Lower lobe of right lung (tissue), 2 donors: ENCODE measurements at regions not wholly inside any gene's neighbourhood (a gene's known extent, or its start where the extent isn't known, plus 50 kb on each side); places are given as distances from the start of the nearest gene placed in this dataset.

Experiments used
- ATAC-seq, 2 donors: fragments of 200-7000 bp; cut with Tn5 transposase; one replicate each; pipeline ENCODE4 v1.9.1; 2020 to 2022; ENCODE audit warnings: mild to moderate bottlenecking in 2 of 2, moderate library complexity in 2 of 2
- DNase-seq: peaks from one replicate; pipeline ENCODE4 v3.0.0-alpha.2; 2020
- H3K27ac ChIP-seq: fragments of 200-600 bp; one replicate; pipeline ENCODE4 v1.8.0; 2022
- H3K27me3 ChIP-seq: fragments of 200-600 bp; one replicate; pipeline ENCODE4 v1.8.0; 2022; ENCODE audit warnings: low read depth
- H3K36me3 ChIP-seq: fragments of 200-600 bp; one replicate; pipeline ENCODE4 v1.8.0; 2022; ENCODE audit warnings: mild to moderate bottlenecking
- H3K4me1 ChIP-seq: fragments of 200-600 bp; one replicate; pipeline ENCODE4 v1.8.0; 2022
- H3K4me3 ChIP-seq: fragments of 200-600 bp; one replicate; pipeline ENCODE4 v1.8.0; 2022; ENCODE audit warnings: mild to moderate bottlenecking
- H3K9me3 ChIP-seq: fragments of 200-600 bp; one replicate; pipeline ENCODE4 v1.8.0; 2022
- intact Hi-C: fragments of 100-400 bp; cut with DNase I; formaldehyde crosslinking; loops from one replicate; pipeline ENCODE4 v1.11.0; 2022
- TF ChIP-seq, protein P1 (sequence below): fragments of 200-600 bp; IDR thresholded peaks from one replicate; pipeline ENCODE4 v1.8.0; 2022; ENCODE audit warnings: antibody characterized with exemption, mild to moderate bottlenecking
- donor health status: DM: no; HTN: yes; CAD: no; lungs with severe emphysema.

GRCh38 chr3:151562891-151563290 lies 102.0 kb upstream of the IGSF10 start:
- peaks cover 13% of the 10 kb centered on the region for H3K4me1 ChIP-seq
- ATAC-seq (no peak), DNase-seq (no peak)
- H3K36me3 ChIP-seq, result no peaks in the 10 kb centered on the region
- no peaks in the 10 kb centered on the region for H3K27me3 ChIP-seq
- TF ChIP-seq, protein P1, sequence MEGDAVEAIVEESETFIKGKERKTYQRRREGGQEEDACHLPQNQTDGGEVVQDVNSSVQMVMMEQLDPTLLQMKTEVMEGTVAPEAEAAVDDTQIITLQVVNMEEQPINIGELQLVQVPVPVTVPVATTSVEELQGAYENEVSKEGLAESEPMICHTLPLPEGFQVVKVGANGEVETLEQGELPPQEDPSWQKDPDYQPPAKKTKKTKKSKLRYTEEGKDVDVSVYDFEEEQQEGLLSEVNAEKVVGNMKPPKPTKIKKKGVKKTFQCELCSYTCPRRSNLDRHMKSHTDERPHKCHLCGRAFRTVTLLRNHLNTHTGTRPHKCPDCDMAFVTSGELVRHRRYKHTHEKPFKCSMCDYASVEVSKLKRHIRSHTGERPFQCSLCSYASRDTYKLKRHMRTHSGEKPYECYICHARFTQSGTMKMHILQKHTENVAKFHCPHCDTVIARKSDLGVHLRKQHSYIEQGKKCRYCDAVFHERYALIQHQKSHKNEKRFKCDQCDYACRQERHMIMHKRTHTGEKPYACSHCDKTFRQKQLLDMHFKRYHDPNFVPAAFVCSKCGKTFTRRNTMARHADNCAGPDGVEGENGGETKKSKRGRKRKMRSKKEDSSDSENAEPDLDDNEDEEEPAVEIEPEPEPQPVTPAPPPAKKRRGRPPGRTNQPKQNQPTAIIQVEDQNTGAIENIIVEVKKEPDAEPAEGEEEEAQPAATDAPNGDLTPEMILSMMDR, result no peak
- intact Hi-C loops, result no loop called here
- H3K9me3 ChIP-seq, result no peaks in the 10 kb centered on the region
- no peak overlapping the region for H3K4me3 ChIP-seq
- H3K27ac ChIP-seq, result no peak overlapping the region

GRCh38 chr3:151561878-151562277 lies 101.0 kb upstream of the IGSF10 start:
- Histone ChIP-seq H3K4me1 (peaks cover 16% of the 10 kb centered on the region), H3K27ac (no peak overlapping the region), H3K9me3 (no peaks in the 10 kb centered on the region), H3K36me3 (no peaks in the 10 kb centered on the region), H3K4me3 (no peak overlapping the region), H3K27me3 (no peaks in the 10 kb centered on the region)
- TF ChIP-seq, protein P1, result no peak
- DNase-seq, result no peak
- ATAC-seq, result no peak
- intact Hi-C loops, result no loop called here

- peak in 1 of 2 donors; percentile 54 for ATAC-seq
- H3K9me3 ChIP-seq, result no peaks in the 10 kb centered on the region
- no peak overlapping the region for H3K4me3 ChIP-seq
- TF ChIP-seq, protein P1, result no peak
- H3K36me3 ChIP-seq, result no peaks in the 10 kb centered on the region
- H3K4me1 ChIP-seq, result peaks cover 21% of the 10 kb centered on the region
- intact Hi-C loops, result no loop called here
- no peaks in the 10 kb centered on the region for H3K27me3 ChIP-seq
- DNase-seq, result no peak
- H3K27ac ChIP-seq, result no peak overlapping the region
These were observed 99.9 kb upstream of the IGSF10 start for GRCh38 chr3:151560738-151561137.

DNA sequence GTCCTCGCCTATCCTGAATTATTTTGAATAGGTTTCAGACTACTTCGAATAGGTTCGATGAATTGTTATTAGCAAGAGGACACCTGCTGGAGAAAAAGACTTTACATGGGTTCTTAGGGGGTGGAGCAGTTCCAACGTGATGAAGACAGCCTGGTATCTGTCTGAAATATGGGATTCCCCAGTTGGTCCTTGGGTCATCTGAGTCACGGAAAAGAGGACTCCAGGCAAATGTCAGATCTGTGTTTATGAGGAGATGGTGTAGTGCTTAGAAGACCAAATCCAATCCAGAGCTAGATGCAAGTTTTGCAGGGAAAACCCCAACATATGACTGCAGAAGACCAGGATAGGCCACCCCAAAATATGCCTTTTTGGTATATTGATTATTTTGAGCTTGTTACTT lies 98.9 kb upstream of the IGSF10 start:
- no peak for DNase-seq
- Histone ChIP-seq H3K36me3 (no peaks in the 10 kb centered on the region), H3K4me1 (peaks cover 21% of the 10 kb centered on the region), H3K4me3 (no peak overlapping the region), H3K9me3 (no peaks in the 10 kb centered on the region), H3K27ac (no peak overlapping the region), H3K27me3 (no peaks in the 10 kb centered on the region)
- TF ChIP-seq, protein P1, result no peak
- ATAC-seq, result no peak
- intact Hi-C loops, result no loop called here

DNA sequence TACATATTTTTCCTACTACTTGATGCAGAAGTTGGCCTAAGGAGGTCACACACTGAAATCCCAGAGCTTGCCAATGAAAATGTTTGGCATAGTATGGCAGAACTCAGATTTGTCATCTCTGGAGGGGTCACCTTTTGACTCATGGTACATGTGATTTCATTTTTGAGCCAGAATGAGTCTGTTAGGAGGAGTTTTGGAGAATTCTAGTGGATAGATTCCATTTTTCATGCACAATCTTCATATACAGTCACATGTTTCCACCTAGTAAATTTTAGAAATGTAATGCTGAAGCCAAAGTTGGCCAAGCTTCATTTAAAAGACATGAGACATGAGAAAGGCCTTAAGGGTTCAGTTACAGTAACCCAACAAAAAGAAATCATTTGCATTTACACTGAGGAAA lies 97.8 kb upstream of the IGSF10 start:
- no peak for ATAC-seq
- TF ChIP-seq, protein P1, result no peak

More for the DNA sequence above, 97.8 kb upstream of the IGSF10 start:
- Histone ChIP-seq H3K27ac (no peak overlapping the region), H3K4me1 (peaks cover 21% of the 10 kb centered on the region), H3K4me3 (no peak overlapping the region), H3K36me3 (no peaks in the 10 kb centered on the region), H3K27me3 (no peaks in the 10 kb centered on the region), H3K9me3 (no peaks in the 10 kb centered on the region)
- no peak for DNase-seq
- intact Hi-C loops, result no loop called here
